ENCODE measurements at regions not wholly inside any gene's neighbourhood (a gene's known extent, or its start where the extent isn't known, plus 50 kb on each side); places are given as distances from the start of the nearest gene placed in this dataset.

- WGBS (ENCODE audit: insufficient coverage), result 51% methylated on average over 2 of the region's 6 CpGs
- peaks cover 10% of the 10 kb centered on the region for H3K4me1 Mint-ChIP-seq
- Histone ChIP-seq H3K27me3 (ENCODE audit: control insufficient read depth in 2 of 2, insufficient read depth in 2 of 2, low read length in 2 of 2) (no peaks in the 10 kb centered on the region), H3K4me2 (replicated peaks; ENCODE audit: extremely low read depth, low read length, poor library complexity, severe bottlenecking) (no peak overlapping the region), H3K36me3 (replicated peaks in 1 of 2; ENCODE audit: control insufficient read depth in 1 of 2, insufficient read depth in 2 of 2, low read length in 2 of 2) (no peaks in the 10 kb centered on the region), H3K27ac (ENCODE audit: low read depth in 1 of 2, low read length in 2 of 2) (no peak overlapping the region), H4K20me1 (ENCODE audit: insufficient read depth, low read length) (no peaks in the 10 kb centered on the region), H3K79me2 (ENCODE audit: insufficient read depth, low read length) (no peaks in the 10 kb centered on the region), H2AFZ (ENCODE audit: insufficient read depth, low read depth, low read length, poor library complexity, severe bottlenecking) (no peak overlapping the region), H3K4me3 (replicated peaks in 1 of 3; ENCODE audit: low read depth in 2 of 3, low read length in 3 of 3) (no peak overlapping the region), H3K4me1 (ENCODE audit: control insufficient read depth in 1 of 2, insufficient read depth in 2 of 2, low read length in 2 of 2) (peaks cover 11% of the 10 kb centered on the region in 2 donors), H3K9me3 (replicated peaks in 1 of 2; ENCODE audit: control insufficient read depth in 1 of 2, insufficient read depth in 1 of 2, low read length in 2 of 2) (no peaks in the 10 kb centered on the region), H3K9ac (ENCODE audit: insufficient read depth, low read length, poor library complexity, severe bottlenecking) (no peak overlapping the region)
- no peak overlapping the region for H3K27ac Mint-ChIP-seq
- intact Hi-C loops (cut with micrococcal nuclease), result no loop called here
- no peak for TF ChIP-seq CTCF (IDR thresholded peaks at IDR 0.05)
- no peak overlapping the region for H3K4me3 Mint-ChIP-seq
- peaks cover 0 to 6% (median 0%) of the 10 kb centered on the region in 7 donors for H3K9me3 Mint-ChIP-seq
- peaks cover 1 to 4% (median 2%) of the 10 kb centered on the region in 3 donors for H3K27me3 Mint-ChIP-seq (ENCODE audit: low read depth in 3 of 3)
- DNase-seq, result no peak
- H3K36me3 Mint-ChIP-seq, result no peaks in the 10 kb centered on the region
These were observed 254.3 kb downstream of the ZNF621 start for GRCh38 chr3:40779039-40779438.

- H3K27me3 ChIP-seq (ENCODE audit: control insufficient read depth in 2 of 2, insufficient read depth in 2 of 2, low read length in 2 of 2), result no peaks in the 10 kb centered on the region
- 54% methylated on average over 15 of the region's 19 CpGs for WGBS (ENCODE audit: insufficient coverage)
- H3K9me3 ChIP-seq (replicated peaks in 1 of 2; ENCODE audit: control insufficient read depth in 1 of 2, insufficient read depth in 1 of 2, low read length in 2 of 2), result no peaks in the 10 kb centered on the region
- H3K27ac ChIP-seq (ENCODE audit: low read depth in 1 of 2, low read length in 2 of 2), result no peak overlapping the region
- TF ChIP-seq CTCF (IDR thresholded peaks at IDR 0.05), result no peak
- H3K36me3 Mint-ChIP-seq, result no peaks in the 10 kb centered on the region
- intact Hi-C loops (cut with micrococcal nuclease), result no loop called here
- H3K9ac ChIP-seq (ENCODE audit: insufficient read depth, low read length, poor library complexity, severe bottlenecking), result peak overlapping the region; percentile 18
- H2AFZ ChIP-seq (ENCODE audit: insufficient read depth, low read depth, low read length, poor library complexity, severe bottlenecking), result peak overlapping the region; percentile 59
- H3K4me1 ChIP-seq (ENCODE audit: control insufficient read depth in 1 of 2, insufficient read depth in 2 of 2, low read length in 2 of 2), result peaks cover 11% of the 10 kb centered on the region in 2 donors
- H3K4me1 Mint-ChIP-seq, result peaks cover 10% of the 10 kb centered on the region
- no peaks in the 10 kb centered on the region for H3K36me3 ChIP-seq (replicated peaks in 1 of 2; ENCODE audit: control insufficient read depth in 1 of 2, insufficient read depth in 2 of 2, low read length in 2 of 2)
- H3K4me3 ChIP-seq (replicated peaks in 1 of 3; ENCODE audit: low read depth in 2 of 3, low read length in 3 of 3), result no peak overlapping the region
- H3K27me3 Mint-ChIP-seq (ENCODE audit: low read depth in 3 of 3), result peaks cover 1 to 3% (median 2%) of the 10 kb centered on the region in 3 donors
- H3K4me2 ChIP-seq (replicated peaks; ENCODE audit: extremely low read depth, low read length, poor library complexity, severe bottlenecking), result no peak overlapping the region
- no peak overlapping the region for H3K4me3 Mint-ChIP-seq
- peaks cover 0 to 7% (median 2%) of the 10 kb centered on the region in 7 donors for H3K9me3 Mint-ChIP-seq
- DNase-seq, result no peak
- H3K79me2 ChIP-seq (ENCODE audit: insufficient read depth, low read length), result no peaks in the 10 kb centered on the region
- H4K20me1 ChIP-seq (ENCODE audit: insufficient read depth, low read length), result no peaks in the 10 kb centered on the region
- peak overlapping the region in 1 of 7 donors; percentile 26 for H3K27ac Mint-ChIP-seq
These were observed 255.6 kb downstream of the ZNF621 start for GRCh38 chr3:40780291-40780924.

All from CD14-positive monocyte (primary cell).